Heart left ventricle (tissue), 13 donors: ENCODE measurements at regions not wholly inside any gene's neighbourhood (a gene's known extent, or its start where the extent isn't known, plus 50 kb on each side); places are given as distances from the start of the nearest gene placed in this dataset.
"Not testable (repeated sequence)": the region's sequence is repeated elsewhere in the genome, so short reads cannot be mapped to it uniquely, and the experiment has no call there.

Source experiments
- CTCF ChIP-seq, 12 donors: fragments of 200-600 bp; sonication (generic) in 4 of 12; IDR thresholded peaks; one replicate each; pipeline versions ENCODE4 v1.5.0 to v1.8.0; 2018 to 2022; ENCODE audit warnings: antibody characterized with exemption in 12 of 12, mild to moderate bottlenecking in 5 of 12
- POLR2A ChIP-seq, 2 donors: fragments of 450-650 bp; IDR thresholded peaks; one replicate each; pipeline ENCODE4 v1.6.1; 2017; ENCODE audit warnings: antibody characterized with exemption in 2 of 2, mild to moderate bottlenecking in 2 of 2, moderate library complexity in 2 of 2
- donor health status: ischemic (EF 13 %, LVEDD 7.1; RV severe dilation, severe dysfunction).
- donor health status: DM: no; HTN: yes; CAD: no.
- donor health status: DM: no; HTN: no; CAD: no.
- donor health status: ischemic (EF 25% LVEDD 6.9; RV normal size, moderate dysfunction).
- donor health status: ischemic (EF 25% LVEDD 5.7; RV mildly dilated, moderate dysfunction).
- donor health status: ischemic (EF 35%, LVEDD 5.7; RV mildly dilated, moderate dysfunction).
- donor health status: nonischemic (EF 11% LVEDD 7.7; RV severe dilation, severe dysfunction).
- donor health status: DM: yes; HTN: yes; CAD: no.
- donor health status: PGD.
- donor health status: ischemic (EF 29% LVEDD 5.4; RV normal size, mild dysfunction).
- donor health status: nonischemic (EF 23%, LVEDD 6.1; RV moderate dilation, normal function).

- not testable (repeated sequence) for TF ChIP-seq POLR2A, CTCF (IDR thresholded peaks at IDR 0.05)
Observed at GRCh38 chr13:44314160-44314559, 59.5 kb upstream of the SERP2 start.
